Stimulated activated CD4-positive, alpha-beta T cell treated with anti-CD3 and anti-CD28 coated beads, Interleukin-12 subunit alpha, Interleukin-12 subunit beta, amount 100 ng/mL, for 48 hours (primary cell): ENCODE measurements at regions not wholly inside any gene's neighbourhood (a gene's known extent, or its start where the extent isn't known, plus 50 kb on each side); places are given as distances from the start of the nearest gene placed in this dataset.

ENCODE experiments used
- DNase-seq, 3 donors: peaks; one replicate each; pipeline ENCODE4 v3.0.0-alpha.2; 2020; ENCODE audit warnings: low read depth in 2 of 3, low spot score in 1 of 3

DNA sequence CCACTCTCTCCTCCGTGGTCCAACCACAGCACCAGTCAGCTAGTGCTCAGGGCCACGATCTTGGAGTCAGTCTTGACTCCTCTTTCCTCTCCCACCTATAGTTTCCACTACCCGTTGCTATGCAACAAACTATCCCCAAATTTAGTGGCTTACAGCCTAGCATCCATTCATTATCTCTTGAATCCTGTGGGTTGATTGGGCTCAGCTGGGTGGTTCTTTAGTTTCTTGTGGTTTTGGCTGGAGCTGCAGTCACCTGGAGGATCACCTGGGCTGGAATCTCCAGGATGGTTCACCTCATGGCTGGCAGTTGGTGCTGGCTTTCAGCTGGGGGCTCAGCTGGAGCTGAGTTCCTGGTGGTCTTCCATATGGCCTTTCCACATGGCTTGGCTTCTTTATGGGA is 149.9 kb downstream of the ASB1 start:
- no peak for DNase-seq

- no peak for DNase-seq
These were observed 151.5 kb downstream of the ASB1 start for GRCh38 chr2:238578256-238578655.

DNA sequence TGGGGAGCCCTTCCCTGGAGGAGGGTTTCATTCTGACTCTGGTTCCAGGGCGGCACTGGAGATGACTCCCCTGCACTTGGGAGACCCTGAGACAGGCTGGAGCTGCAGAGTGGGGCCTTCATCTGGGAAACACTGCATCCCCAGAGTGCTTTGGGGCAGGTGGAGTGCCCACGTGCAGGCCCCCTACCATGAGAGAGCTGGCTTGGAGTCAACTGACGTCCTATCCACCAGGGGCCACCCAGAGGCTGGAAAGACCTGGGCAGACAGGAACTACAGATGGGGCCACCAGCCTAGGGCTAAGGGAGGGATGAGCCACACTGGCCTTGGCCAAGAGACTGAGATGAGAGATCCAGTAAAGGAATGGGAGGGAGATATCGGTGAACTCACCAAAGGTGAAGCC is 153.8 kb downstream of the ASB1 start:
- DNase-seq: no peak

DNA sequence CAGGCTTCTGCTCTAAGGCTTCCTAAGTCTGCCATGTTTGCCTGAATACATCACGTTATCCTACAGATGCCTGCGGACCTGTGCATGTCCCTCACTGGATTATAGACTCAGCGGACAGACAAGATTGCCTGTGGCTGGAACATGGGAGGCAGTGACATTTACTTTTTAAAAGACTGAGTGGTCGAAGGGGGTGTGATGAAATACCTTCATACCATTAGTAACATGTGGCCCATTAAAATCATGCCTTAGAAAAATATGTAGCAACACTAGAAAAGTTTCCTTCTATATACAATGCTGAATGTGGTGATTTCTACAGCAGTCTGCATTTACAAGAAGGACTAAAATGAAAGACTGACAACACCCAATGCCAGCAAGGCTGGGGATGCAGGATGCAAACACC is 154.4 kb downstream of the ASB1 start:
- DNase-seq: no peak

DNA sequence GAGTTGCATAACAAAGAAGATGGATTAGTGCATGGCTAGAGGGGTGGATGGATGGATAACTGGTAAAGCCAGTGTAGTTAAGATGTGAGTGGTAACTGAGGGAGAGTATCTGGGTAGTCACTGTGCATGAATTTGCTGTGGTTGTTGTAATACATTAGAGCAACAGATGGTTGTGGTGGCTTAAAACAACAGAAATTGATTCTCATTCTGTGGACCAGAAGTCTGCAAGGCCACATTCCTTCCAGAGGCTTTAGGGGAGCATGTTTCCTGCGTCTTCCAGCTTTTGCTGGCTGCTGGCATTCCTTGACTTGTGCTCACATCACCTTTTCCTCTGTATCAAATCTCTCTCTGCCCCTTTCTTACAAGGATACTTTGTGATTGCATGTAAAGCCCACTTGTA is 155.4 kb downstream of the ASB1 start:
- DNase-seq: no peak

DNA sequence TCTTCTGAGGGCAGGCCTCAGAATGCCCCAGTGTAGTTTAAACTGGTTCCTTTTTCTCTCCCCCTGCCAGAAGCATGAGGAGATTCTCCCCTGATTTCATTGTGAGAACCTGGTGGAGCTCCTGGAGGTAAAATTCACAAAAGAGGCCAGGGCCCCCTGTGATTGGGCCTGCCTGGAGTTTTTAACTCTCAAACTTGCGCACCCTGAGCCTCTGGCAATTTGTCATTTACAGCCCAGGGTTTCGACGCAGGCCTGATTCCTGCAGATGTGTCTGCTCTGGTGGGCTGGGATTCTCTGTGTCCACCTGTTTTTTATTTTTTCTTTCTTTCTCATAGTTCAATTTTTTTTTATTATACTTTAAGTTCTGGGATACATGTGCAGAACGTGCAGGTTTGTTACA is 157.9 kb downstream of the ASB1 start:
- DNase-seq: no peak

DNA sequence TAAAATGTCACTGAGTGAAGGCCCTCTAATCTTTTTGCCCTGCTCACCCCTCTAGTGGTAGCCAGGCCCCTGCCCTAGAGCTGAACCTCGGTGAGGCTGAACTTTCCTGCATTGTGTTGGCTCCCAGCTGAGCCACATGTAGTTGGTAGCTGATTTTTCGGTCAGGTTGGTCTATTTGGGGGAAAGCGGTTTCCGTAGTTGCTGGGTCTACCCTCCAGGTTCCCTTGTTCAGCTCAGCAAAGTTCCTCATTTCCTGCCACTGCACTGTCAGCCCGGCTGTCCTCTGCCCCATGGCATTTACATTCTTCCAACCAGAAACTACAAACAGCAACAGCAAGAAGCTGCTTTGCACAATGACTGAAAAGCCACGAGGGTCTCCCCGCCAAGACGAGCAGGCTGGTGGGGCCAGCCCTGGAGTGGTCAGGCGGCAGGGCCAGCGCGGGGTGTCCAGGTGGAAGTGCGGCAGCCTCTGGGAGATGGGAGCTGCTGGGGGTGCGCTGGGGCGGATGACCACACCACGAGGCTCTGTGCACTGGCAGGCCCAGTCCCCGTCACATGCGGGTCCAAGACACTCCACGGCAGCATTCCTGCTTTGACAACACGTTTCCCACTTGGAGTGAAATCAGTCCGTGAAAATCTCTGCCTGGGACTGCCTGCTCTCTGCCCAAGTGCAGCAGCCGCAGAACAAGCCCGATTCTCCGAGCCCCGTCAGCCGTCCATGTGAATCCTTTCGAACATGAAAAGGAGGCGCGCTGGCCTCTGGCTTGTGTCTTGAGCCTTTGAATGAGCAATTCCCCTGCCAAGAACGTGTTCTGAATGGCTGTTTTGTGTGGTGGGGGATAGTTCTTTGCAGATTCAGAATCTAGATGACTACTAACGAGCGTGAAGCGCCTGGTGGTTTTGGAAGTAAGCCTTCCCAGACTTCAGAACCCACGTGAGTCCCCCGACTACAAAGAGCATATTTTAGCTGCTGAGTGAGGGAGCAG is 159.4 kb downstream of the ASB1 start:
- no peak for DNase-seq

DNA sequence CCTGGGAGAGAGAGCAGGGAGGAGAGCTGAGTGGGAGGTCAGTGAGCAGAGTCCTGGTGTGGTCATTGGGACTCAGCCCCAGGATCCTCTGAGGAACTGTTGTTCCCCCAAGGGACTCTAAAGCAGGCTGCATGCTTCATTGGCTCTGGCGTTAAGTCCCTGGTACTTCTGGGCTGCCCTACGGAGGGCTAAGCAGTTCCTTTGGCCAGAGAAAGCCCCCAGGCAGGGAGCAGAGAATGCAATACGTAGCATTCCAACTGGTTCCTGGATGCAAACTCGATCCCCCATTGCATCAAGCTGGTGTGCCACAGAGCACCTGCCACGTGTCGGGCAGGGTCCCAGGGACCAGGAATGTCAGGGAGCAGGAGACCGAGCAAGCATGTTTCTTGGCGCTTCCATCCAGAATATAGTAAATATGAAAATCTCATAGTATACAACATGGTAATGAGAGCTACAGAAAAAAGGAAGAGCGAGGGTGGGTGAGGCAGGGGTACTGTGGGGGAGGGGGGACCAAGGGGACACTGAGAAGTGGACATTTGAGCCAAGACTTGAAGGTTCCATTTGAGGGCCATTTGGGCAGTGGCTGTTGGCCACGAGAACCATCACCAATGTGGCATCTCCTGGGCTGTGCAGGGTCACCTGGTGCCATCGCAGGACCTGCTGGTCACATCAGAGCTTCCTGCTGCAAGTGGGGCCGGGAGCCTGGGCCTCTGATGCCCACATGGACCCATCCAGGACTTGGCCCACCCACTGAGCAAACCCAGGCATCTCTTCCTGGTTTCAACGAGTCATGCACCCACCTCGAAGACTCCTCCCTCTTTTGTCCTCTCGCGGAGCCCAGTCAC is 160.4 kb downstream of the ASB1 start:
- no peak for DNase-seq

DNA sequence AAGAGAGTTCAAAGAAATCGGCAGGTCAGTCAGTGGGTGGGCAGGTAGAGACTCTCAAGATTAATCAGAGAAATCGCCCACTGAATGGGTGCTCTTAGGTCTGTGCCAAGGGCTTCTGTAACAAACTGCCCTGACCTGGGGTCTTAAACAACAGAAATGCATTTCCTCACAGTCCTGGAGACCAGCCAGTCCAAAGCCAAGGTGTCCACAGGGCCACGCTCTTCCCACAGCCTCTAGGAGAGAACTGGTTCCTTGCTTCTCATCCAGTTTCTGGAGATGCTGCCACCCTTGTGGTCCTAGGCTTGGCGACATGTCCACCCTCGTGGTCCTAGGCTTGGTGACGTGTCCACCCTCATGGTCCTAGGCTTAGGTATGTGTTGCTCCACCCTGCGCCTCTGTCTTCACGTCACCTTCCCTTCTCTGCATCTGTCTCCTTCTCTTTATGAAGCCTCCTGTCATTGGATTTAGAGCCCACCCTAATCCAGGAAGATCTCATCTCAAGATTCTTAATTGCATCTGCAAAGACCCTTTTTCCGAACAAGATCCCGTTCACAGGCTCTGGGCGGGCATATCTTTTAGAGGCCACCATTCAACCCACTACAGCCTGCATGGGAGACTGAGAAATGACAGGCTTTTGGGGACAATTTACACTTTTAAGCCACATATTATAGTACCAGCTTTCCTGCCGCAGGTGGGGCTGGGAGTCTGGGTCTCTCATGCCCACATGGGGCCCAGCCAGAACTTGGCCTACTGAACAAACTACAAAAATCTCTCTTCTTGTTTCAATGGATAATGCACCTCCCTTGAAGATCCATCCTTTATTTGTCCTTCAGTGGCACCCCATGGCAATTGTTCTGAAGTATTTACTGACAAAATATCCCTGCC is 161.3 kb downstream of the ASB1 start:
- DNase-seq: no peak

GRCh38 chr2:238589591-238590460 is 163.1 kb downstream of the ASB1 start:
- no peak for DNase-seq

GRCh38 chr2:238591732-238592131 is 165.0 kb downstream of the ASB1 start:
- no peak for DNase-seq

GRCh38 chr2:238593236-238593635 is 166.5 kb downstream of the ASB1 start:
- DNase-seq: no peak

- no peak for DNase-seq
These were observed 167.0 kb downstream of the ASB1 start for GRCh38 chr2:238593678-238594077.

DNA sequence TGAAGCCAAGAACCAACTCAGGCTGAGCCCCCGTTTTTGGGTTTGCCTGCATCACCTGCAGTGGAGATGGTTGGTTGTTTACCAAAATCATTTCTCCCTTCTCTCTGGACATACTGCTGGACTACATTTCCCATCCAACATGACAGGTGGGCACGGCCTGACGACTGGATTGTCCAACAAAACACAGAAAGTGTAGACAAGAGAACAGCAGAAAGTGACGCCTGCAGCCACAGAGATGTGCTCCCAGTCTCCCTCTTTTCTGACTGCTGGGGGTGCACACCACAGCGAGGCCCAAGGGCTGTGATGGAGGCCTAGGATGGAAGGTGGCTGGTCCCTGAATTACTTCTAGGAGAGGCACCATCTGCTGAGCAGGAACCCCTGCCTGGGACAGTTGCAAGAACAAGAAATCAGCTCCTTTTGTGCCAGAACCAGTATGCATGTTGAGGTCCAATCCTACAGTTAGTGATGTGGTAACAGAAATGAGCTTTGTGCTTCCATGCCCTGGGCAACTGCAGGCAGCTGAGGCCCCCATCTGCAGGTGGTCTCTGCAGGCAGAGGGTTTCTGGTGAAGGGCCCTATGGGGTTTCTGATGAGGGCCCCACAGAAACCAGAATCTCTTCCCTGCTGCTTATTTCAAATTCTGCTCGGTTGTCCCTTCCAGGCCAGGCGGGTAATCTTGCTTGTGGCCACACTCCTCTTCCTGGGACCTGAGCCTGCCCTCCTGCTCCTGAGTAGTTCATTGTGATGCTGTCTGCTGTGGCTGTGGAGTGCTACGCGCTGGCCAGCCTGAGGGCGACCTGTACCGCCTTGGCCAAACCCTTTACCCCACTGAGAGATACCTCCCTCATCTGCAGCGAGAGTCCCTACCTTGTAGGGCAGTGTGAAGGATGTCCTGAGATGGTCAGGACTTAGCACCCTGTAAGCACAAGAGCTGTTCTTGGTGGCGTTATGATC is 168.3 kb downstream of the ASB1 start:
- no peak for DNase-seq

DNA sequence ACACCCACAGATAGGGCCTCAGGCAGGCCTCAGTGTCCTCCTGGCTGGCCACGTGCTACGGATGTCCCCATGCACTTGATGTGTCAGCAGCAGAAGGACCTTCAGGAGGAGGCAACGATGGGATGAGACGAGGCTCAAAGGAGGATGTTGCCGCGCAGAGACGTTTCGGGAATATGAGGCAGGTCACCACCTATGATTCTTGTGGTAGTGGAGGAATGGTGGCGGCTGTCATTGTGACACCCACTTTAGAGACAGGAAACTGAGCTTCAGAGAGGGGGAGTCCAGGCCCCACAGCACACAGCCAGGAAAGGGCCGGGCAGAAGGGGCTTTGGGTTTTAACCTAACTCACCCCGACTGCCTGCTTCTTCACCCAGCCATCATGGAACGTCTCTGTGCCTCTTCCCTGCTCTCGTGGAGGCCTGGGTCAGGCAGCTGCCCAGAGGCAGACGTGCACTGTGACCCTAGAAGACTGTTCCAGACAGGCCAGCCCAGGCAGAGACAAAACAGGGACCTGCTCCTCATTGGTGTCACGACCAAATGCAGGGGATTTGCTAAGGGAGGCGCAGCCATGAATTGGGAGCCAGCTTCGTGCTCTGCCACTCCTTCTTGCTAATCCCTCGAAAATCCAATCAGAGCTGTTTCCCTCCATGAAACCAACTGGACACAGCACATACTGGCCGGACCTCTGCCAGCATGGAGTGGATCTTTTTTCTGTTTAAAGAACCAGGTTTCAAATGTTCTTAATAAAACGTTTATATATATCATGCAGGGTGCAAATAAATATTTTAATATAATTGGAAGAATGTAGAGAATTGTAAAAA is 169.2 kb downstream of the ASB1 start:
- no peak for DNase-seq

DNA sequence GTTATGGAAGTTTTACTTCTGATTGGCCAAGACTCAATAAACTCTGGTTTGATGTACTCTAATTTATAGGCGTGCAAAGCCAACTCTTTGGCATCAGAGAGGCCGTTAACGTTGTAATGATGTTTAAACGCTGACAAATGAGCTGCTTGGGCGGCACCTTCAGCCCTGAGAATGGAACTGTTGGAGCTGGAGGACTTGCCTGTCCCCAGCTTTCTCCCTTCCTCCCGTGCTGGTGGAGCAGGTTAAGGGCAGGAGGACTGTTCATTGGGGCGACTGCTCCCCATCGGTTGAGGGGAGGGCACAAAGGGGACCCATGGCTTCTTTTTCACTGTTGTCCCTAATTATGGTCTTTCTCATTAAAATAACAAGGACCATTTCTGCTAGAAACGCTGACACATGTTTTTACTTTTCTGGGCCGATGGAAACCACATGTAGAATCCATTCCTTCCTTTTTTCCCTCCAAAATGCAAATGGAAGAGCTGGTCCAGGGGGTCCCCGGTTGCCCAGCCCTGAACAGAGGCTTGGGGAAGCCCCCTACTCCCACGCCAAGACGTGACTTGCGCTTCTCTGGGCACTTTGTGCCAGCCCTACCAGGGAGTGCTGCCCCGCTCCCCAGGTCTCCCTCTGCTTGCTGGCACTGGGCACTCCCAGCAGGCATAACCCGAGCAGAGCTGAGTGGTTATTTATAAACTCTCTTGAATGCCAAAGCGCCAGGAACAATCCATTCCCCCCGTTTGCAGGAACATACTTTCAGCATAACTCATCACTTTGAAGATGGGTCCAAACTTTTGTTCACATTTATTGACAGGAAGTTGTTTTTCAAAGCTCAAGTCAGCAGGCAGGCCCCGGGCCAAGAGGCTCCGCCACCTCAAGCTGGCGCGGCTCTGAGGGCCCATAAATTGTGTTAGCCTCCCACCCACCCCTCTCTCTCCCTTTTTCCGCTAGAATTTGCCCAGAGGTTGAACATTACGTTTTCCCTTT is 170.1 kb downstream of the ASB1 start:
- DNase-seq: no peak
